Nephron (organoid): ENCODE measurements at regions not wholly inside any gene's neighbourhood (a gene's known extent, or its start where the extent isn't known, plus 50 kb on each side); places are given as distances from the start of the nearest gene placed in this dataset.

ENCODE experiments used
- H3K27ac Mint-ChIP-seq, 3 experiments: 2 replicates each; pipeline ENCODE4 v1.8.0; 2020; ENCODE audit warnings: mixed read lengths in 3 of 3, mild to moderate bottlenecking in 2 of 3, moderate library complexity in 1 of 3
- H3K27me3 Mint-ChIP-seq: 2 replicates; pipeline ENCODE4 v1.8.0; 2021; ENCODE audit warnings: low read depth, mild to moderate bottlenecking, moderate library complexity, mixed read lengths
- H3K36me3 Mint-ChIP-seq: 2 replicates; pipeline ENCODE4 v1.8.0; 2020; ENCODE audit warnings: low read depth, mixed read lengths
- H3K4me1 Mint-ChIP-seq: 2 replicates; pipeline ENCODE4 v1.8.0; 2020; ENCODE audit warnings: mixed read lengths
- H3K4me3 Mint-ChIP-seq, 3 experiments: 2 replicates each; pipeline ENCODE4 v1.8.0; 2020; ENCODE audit warnings: mild to moderate bottlenecking in 3 of 3, mixed read lengths in 3 of 3, moderate library complexity in 2 of 3
- H3K9me3 Mint-ChIP-seq: 2 replicates; pipeline ENCODE4 v1.8.0; 2020; ENCODE audit warnings: mixed read lengths
- CTCF ChIP-seq, 3 experiments: fragments of 200-600 bp; sonication (generic); IDR thresholded peaks; one replicate each; pipeline ENCODE4 v1.5.0; 2021; ENCODE audit warnings: antibody characterized with exemption in 3 of 3; ENCODE audit not compliant: unreplicated experiment in 3 of 3

DNA sequence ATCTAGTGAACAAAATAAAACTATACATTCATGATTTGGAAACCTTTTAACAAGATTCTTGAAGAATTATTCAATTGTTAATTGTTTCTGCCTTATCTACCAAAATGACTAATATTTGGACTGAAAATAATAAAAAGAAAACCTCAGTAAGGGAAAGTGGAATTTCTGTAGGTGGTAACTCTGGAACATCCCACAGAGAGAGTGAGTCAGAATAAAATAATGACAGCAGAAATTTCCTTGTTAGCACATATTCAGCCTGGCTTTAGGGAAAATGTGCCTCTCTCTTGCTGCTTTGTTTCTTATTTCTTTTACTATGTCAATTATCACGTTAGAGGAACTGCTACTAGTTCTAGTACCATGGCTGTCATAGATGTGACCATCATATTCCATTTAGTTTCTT is 421.5 kb upstream of the GNPDA2 start:
- Mint-ChIP-seq H3K4me3 (no peak overlapping the region), H3K27me3 (no peaks in the 10 kb centered on the region), H3K9me3 (no peaks in the 10 kb centered on the region), H3K4me1 (peaks cover 4% of the 10 kb centered on the region), H3K36me3 (no peaks in the 10 kb centered on the region), H3K27ac (no peak overlapping the region)
- TF ChIP-seq CTCF (IDR thresholded peaks at IDR 0.05; ENCODE audit: unreplicated experiment in 3 of 3): no peak

- H3K4me3 Mint-ChIP-seq: no peak overlapping the region
- H3K27me3 Mint-ChIP-seq: no peaks in the 10 kb centered on the region
- no peak for TF ChIP-seq CTCF (IDR thresholded peaks at IDR 0.05; ENCODE audit: unreplicated experiment in 3 of 3)
- no peaks in the 10 kb centered on the region for H3K4me1 Mint-ChIP-seq
- peaks cover 4% of the 10 kb centered on the region for H3K9me3 Mint-ChIP-seq
- no peak overlapping the region for H3K27ac Mint-ChIP-seq
- no peaks in the 10 kb centered on the region for H3K36me3 Mint-ChIP-seq
Observed at GRCh38 chr4:45131020-45131419, 404.7 kb upstream of the GNPDA2 start.

GRCh38 chr4:45122406-45122805 is 396.1 kb upstream of the GNPDA2 start:
- H3K9me3 Mint-ChIP-seq: no peaks in the 10 kb centered on the region
- H3K36me3 Mint-ChIP-seq: no peaks in the 10 kb centered on the region
- no peaks in the 10 kb centered on the region for H3K27me3 Mint-ChIP-seq
- no peaks in the 10 kb centered on the region for H3K4me1 Mint-ChIP-seq
- no peak for TF ChIP-seq CTCF (IDR thresholded peaks at IDR 0.05; ENCODE audit: unreplicated experiment in 3 of 3)
- no peak overlapping the region for H3K4me3 Mint-ChIP-seq
- no peak overlapping the region for H3K27ac Mint-ChIP-seq

DNA sequence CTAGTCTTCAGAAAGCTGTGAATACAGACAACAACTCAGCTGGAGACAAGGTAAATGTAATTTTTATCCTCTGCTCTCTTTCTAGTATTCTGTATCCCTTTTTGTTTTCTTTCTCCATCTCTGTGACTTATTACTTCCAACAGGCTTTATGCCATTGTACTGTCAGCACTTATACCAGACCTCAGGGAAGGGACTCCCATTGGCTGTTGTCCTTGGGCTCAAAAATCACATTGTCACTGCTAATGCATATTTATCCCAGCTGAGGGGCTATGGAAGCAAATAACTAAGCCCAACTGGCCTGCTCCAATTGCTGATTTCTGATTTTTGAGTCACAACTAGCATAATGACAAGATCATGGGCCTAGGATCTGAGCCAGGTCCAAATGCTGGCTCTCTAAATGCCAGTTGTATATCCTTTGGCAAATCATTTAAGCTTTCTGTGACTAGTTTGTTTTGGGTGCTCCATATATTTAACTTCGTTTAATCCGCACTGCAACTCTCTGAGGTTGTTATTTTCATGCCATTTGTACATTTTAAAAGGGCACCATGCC is 395.1 kb upstream of the GNPDA2 start:
- H3K27ac Mint-ChIP-seq: no peak overlapping the region
- no peaks in the 10 kb centered on the region for H3K27me3 Mint-ChIP-seq
- H3K36me3 Mint-ChIP-seq: no peaks in the 10 kb centered on the region
- no peak for TF ChIP-seq CTCF (IDR thresholded peaks at IDR 0.05; ENCODE audit: unreplicated experiment in 3 of 3)
- no peak overlapping the region for H3K4me3 Mint-ChIP-seq
- H3K4me1 Mint-ChIP-seq: no peaks in the 10 kb centered on the region
- no peaks in the 10 kb centered on the region for H3K9me3 Mint-ChIP-seq

- Mint-ChIP-seq H3K27ac (no peak overlapping the region), H3K9me3 (no peaks in the 10 kb centered on the region), H3K36me3 (no peaks in the 10 kb centered on the region), H3K4me1 (no peaks in the 10 kb centered on the region), H3K27me3 (no peaks in the 10 kb centered on the region), H3K4me3 (no peak overlapping the region)
- no peak for TF ChIP-seq CTCF (IDR thresholded peaks at IDR 0.05; ENCODE audit: unreplicated experiment in 3 of 3)
Observed at GRCh38 chr4:45120163-45120562, 393.8 kb upstream of the GNPDA2 start.

- no peaks in the 10 kb centered on the region for H3K9me3 Mint-ChIP-seq
- no peaks in the 10 kb centered on the region for H3K4me1 Mint-ChIP-seq
- H3K4me3 Mint-ChIP-seq: no peak overlapping the region
- H3K27me3 Mint-ChIP-seq: no peaks in the 10 kb centered on the region
- no peak overlapping the region for H3K27ac Mint-ChIP-seq
- no peaks in the 10 kb centered on the region for H3K36me3 Mint-ChIP-seq
- TF ChIP-seq CTCF (IDR thresholded peaks at IDR 0.05; ENCODE audit: unreplicated experiment in 3 of 3): no peak
Observed at GRCh38 chr4:45119376-45119775, 393.0 kb upstream of the GNPDA2 start.
